Panc1 (cell line): ENCODE measurements at regions not wholly inside any gene's neighbourhood (a gene's known extent, or its start where the extent isn't known, plus 50 kb on each side); places are given as distances from the start of the nearest gene placed in this dataset.

Experiments used
- ATAC-seq: fragments of 200-7000 bp; cut with Tn5 transposase; 2 replicates; pipeline ENCODE4 v1.9.1; 2020; ENCODE audit warnings: mild to moderate bottlenecking, moderate library complexity
- BruUV-seq: library from RNA; stranded (reverse); fragments of 400-500 nt; replicated peaks from 2 replicates; lab custom pipeline; 2021; lab: Mats Ljungman, UMichigan
- CTCF ChIA-PET: fragments of 300-600 bp; sonication (Branson Sonifier 250); formaldehyde crosslinking; loops from one replicate; lab custom pipeline; 2022; ENCODE audit warnings: antibody characterized with exemption; lab: Charles Lee
- POLR2A ChIA-PET: fragments of 300-600 bp; sonication (Branson Sonifier 250); formaldehyde crosslinking; loops from one replicate; lab custom pipeline; 2022; ENCODE audit warnings: antibody characterized with exemption; lab: Charles Lee
- DNase-seq: peaks from one replicate; pipeline ENCODE4 v3.0.0-alpha.2; 2010; ENCODE audit warnings: low read depth, low spot score
- H3K27ac ChIP-seq: 2 replicates; pipeline ENCODE4 v1.5.1; 2011; ENCODE audit warnings: mild to moderate bottlenecking, low read length, inconsistent platforms
- H3K27me3 ChIP-seq: fragments of 200-500 bp; sonication (Bioruptor generic); 2 replicates; pipeline ENCODE4 v1.6.0; 2014; ENCODE audit warnings: low read length, inconsistent platforms; ENCODE audit not compliant: control insufficient read depth, insufficient read depth
- H3K36me3 ChIP-seq: fragments of 200-500 bp; sonication (Bioruptor generic); 2 replicates; pipeline ENCODE4 v1.5.1; 2014; ENCODE audit warnings: inconsistent platforms, mild to moderate bottlenecking, low read length, moderate library complexity; ENCODE audit not compliant: control insufficient read depth, insufficient read depth
- H3K4me1 ChIP-seq: 2 replicates; pipeline ENCODE4 v1.5.1; 2011; ENCODE audit warnings: inconsistent platforms, mild to moderate bottlenecking, low read length, moderate library complexity; ENCODE audit not compliant: control insufficient read depth, insufficient read depth
- H3K4me3 ChIP-seq, 2 experiments: 2 replicates each; pipeline ENCODE4 v1.5.1; 2011 to 2012; ENCODE audit warnings: low read depth in 2 of 2, low read length in 2 of 2, mild to moderate bottlenecking in 2 of 2, inconsistent platforms in 1 of 2, moderate library complexity in 1 of 2
- H3K9me3 ChIP-seq: fragments of 200-500 bp; sonication (Bioruptor generic); 2 replicates; pipeline ENCODE4 v1.5.1; 2014; ENCODE audit warnings: low read depth, mild to moderate bottlenecking, inconsistent platforms, low read length, moderate library complexity; ENCODE audit not compliant: control insufficient read depth, insufficient read depth
- POLR2AphosphoS5 ChIP-seq: IDR thresholded peaks from 2 replicates; pipeline ENCODE4 v1.6.1; 2012; ENCODE audit warnings: mild to moderate bottlenecking, low read depth, low read length, moderate library complexity
- SIN3A ChIP-seq: IDR thresholded peaks from 2 replicates; pipeline ENCODE4 v1.6.1; 2012; ENCODE audit warnings: low read depth, mild to moderate bottlenecking, low read length, moderate library complexity, borderline replicate concordance; ENCODE audit not compliant: insufficient read depth
- TCF7L2 ChIP-seq: IDR thresholded peaks from 2 replicates; pipeline ENCODE4 v1.6.1; 2011; ENCODE audit warnings: mild to moderate bottlenecking, low read depth, low read length, inconsistent platforms
- in situ Hi-C: cut with HindIII; loops from 2 replicates; pipeline ENCODE4 v1.10.0; 2016; ENCODE audit warnings: low sequenced_read_pairs, low pct_unique_long_range_greater_than_20kb
- intact Hi-C: fragments of 100-400 bp; cut with micrococcal nuclease; formaldehyde crosslinking; loops from one replicate; pipeline ENCODE4 v1.10.0; 2022; ENCODE audit not compliant: unreplicated experiment
- TF ChIP-seq, protein P1 (sequence below): fragments of 450-650 bp; IDR thresholded peaks from 2 replicates; pipeline ENCODE4 v1.5.1; 2017; ENCODE audit warnings: mild to moderate bottlenecking
- TF ChIP-seq, protein P2 (sequence below), 2 experiments: IDR thresholded peaks; 2 replicates each; pipeline ENCODE4 v1.6.1; 2011 to 2012; ENCODE audit warnings: low read depth in 2 of 2, control low read depth in 1 of 2, low read length in 1 of 2, mild to moderate bottlenecking in 1 of 2, moderate library complexity in 1 of 2; ENCODE audit not compliant: insufficient read depth in 1 of 2

DNA sequence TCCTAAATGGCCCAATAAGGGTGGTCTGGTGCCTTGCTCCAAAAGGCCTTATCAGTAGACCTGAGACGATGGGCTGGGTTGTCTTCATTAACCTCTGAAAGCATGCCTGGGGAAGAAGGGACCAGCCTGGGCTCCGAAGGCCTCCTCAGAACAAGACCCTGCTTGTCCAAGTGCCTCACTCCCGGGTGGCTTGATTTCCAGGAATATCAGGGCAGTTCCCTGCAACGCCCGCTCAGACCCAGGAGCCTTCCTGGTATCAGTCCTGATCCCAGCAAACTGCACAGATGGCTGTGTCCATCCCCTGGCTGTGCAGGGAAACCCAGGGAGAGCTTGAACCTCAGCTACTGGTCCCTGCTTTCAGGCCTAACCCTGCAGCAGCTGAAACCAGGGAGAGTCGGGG is 49.9 kb upstream of the CUX1 start:
- no TSS peak for BruUV-seq
- Histone ChIP-seq H3K27ac (no peak overlapping the region), H3K4me1 (no peaks in the 10 kb centered on the region), H3K27me3 (no peaks in the 10 kb centered on the region), H3K4me3 (no peak overlapping the region), H3K9me3 (no peaks in the 10 kb centered on the region), H3K36me3 (no peaks in the 10 kb centered on the region)
- CTCF ChIA-PET: interaction anchor here (0.6 kb wide), 1 partner anchor 512 kb away, joined by 3 read pairs; no protein-coding TSS in a partner anchor
- DNase-seq: no peak
- TF ChIP-seq TCF7L2: no peak
- TF ChIP-seq SIN3A: no peak
- TF ChIP-seq, protein P1, sequence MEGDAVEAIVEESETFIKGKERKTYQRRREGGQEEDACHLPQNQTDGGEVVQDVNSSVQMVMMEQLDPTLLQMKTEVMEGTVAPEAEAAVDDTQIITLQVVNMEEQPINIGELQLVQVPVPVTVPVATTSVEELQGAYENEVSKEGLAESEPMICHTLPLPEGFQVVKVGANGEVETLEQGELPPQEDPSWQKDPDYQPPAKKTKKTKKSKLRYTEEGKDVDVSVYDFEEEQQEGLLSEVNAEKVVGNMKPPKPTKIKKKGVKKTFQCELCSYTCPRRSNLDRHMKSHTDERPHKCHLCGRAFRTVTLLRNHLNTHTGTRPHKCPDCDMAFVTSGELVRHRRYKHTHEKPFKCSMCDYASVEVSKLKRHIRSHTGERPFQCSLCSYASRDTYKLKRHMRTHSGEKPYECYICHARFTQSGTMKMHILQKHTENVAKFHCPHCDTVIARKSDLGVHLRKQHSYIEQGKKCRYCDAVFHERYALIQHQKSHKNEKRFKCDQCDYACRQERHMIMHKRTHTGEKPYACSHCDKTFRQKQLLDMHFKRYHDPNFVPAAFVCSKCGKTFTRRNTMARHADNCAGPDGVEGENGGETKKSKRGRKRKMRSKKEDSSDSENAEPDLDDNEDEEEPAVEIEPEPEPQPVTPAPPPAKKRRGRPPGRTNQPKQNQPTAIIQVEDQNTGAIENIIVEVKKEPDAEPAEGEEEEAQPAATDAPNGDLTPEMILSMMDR: no peak
- TF ChIP-seq, protein P2, sequence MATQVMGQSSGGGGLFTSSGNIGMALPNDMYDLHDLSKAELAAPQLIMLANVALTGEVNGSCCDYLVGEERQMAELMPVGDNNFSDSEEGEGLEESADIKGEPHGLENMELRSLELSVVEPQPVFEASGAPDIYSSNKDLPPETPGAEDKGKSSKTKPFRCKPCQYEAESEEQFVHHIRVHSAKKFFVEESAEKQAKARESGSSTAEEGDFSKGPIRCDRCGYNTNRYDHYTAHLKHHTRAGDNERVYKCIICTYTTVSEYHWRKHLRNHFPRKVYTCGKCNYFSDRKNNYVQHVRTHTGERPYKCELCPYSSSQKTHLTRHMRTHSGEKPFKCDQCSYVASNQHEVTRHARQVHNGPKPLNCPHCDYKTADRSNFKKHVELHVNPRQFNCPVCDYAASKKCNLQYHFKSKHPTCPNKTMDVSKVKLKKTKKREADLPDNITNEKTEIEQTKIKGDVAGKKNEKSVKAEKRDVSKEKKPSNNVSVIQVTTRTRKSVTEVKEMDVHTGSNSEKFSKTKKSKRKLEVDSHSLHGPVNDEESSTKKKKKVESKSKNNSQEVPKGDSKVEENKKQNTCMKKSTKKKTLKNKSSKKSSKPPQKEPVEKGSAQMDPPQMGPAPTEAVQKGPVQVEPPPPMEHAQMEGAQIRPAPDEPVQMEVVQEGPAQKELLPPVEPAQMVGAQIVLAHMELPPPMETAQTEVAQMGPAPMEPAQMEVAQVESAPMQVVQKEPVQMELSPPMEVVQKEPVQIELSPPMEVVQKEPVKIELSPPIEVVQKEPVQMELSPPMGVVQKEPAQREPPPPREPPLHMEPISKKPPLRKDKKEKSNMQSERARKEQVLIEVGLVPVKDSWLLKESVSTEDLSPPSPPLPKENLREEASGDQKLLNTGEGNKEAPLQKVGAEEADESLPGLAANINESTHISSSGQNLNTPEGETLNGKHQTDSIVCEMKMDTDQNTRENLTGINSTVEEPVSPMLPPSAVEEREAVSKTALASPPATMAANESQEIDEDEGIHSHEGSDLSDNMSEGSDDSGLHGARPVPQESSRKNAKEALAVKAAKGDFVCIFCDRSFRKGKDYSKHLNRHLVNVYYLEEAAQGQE (IDR thresholded peaks at IDR 0.05; ENCODE audit: insufficient read depth in 1 of 2, low read depth in 2 of 2, low read length in 1 of 2): no peak
- TF ChIP-seq POLR2AphosphoS5: no peak
- POLR2A ChIA-PET: interaction anchor here (0.7 kb wide), 1 partner anchor 25 kb away, joined by 5 read pairs; no protein-coding TSS in a partner anchor
- in situ Hi-C loops (no loop called here), intact Hi-C loops (no loop called here)
- ATAC-seq: peak; percentile 34; the same call in 1 of the 2 replicates
